Prostate gland (tissue), 2 donors: ENCODE measurements at regions not wholly inside any gene's neighbourhood (a gene's known extent, or its start where the extent isn't known, plus 50 kb on each side); places are given as distances from the start of the nearest gene placed in this dataset.

Source experiments
- POLR2A ChIP-seq: fragments of 450-650 bp; IDR thresholded peaks from one replicate; pipeline ENCODE4 v1.6.1; 2016; ENCODE audit warnings: antibody characterized with exemption, mild to moderate bottlenecking
- POLR2AphosphoS5 ChIP-seq: sonication (generic); formaldehyde crosslinking; IDR thresholded peaks from one replicate; pipeline ENCODE4 v1.6.1; 2017; ENCODE audit warnings: antibody characterized with exemption
- TF ChIP-seq, protein P1 (sequence below), 4 experiments: fragments of 200-600 bp in 2 of 4; fragments of 450-650 bp in 2 of 4; sonication (generic) in 2 of 4; IDR thresholded peaks; 1 replicate in 3 of 4; 2 replicates in 1 of 4; pipeline ENCODE4 v1.5.1; 2016 to 2019; ENCODE audit warnings: antibody characterized with exemption in 4 of 4, mild to moderate bottlenecking in 2 of 4, moderate library complexity in 2 of 4

DNA sequence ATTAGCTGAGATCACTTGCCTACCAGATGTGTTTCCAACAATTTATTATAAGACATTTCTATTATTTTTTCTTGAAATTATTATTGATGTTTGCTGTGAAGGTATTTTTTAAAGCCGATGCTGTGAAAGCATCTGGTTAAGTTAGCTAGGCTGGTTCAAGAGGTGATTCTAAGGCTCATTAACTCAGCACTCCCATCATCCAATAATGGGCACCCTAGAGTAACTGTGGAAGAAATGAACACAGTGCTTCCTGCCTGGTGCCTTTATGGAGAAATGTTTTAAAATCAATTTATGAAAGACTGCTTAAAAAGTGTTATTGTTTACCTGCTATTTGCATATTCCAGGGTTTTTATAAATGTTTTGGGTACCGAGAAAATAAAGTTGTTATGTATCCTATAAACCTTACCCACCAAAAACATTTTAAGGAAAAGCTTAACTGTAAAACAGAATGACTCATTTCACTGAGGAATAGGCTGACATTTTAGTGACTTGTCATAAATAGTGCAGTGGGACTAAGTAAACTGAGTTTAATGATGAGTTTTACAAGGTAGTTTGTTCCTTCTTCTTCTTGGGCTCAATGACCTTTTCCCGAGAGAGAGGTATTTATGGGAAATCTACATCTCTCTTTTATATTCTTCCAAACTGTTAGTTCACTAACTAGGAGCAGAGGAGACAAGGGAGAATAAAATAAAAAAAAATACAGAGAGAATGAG, 310.0 kb upstream of the AADAT start:
- TF ChIP-seq POLR2AphosphoS5 (no peak), POLR2A (no peak)
- TF ChIP-seq, protein P1, sequence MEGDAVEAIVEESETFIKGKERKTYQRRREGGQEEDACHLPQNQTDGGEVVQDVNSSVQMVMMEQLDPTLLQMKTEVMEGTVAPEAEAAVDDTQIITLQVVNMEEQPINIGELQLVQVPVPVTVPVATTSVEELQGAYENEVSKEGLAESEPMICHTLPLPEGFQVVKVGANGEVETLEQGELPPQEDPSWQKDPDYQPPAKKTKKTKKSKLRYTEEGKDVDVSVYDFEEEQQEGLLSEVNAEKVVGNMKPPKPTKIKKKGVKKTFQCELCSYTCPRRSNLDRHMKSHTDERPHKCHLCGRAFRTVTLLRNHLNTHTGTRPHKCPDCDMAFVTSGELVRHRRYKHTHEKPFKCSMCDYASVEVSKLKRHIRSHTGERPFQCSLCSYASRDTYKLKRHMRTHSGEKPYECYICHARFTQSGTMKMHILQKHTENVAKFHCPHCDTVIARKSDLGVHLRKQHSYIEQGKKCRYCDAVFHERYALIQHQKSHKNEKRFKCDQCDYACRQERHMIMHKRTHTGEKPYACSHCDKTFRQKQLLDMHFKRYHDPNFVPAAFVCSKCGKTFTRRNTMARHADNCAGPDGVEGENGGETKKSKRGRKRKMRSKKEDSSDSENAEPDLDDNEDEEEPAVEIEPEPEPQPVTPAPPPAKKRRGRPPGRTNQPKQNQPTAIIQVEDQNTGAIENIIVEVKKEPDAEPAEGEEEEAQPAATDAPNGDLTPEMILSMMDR (IDR thresholded peaks at IDR 0.05) = no peak
